GM06990 (cell line): ENCODE measurements at regions not wholly inside any gene's neighbourhood (a gene's known extent, or its start where the extent isn't known, plus 50 kb on each side); places are given as distances from the start of the nearest gene placed in this dataset.
A peak's percentile ranks its signal among the peaks of the same experiment; 100 is the strongest.

Experiments used
- DNase-seq: peaks from one replicate; pipeline ENCODE4 v3.0.0-alpha.2; 2011; ENCODE audit not compliant: insufficient read length; ENCODE audit errors: extremely low read depth
- H3K27me3 ChIP-seq: replicated peaks from 2 replicates; pipeline ENCODE4 v1.6.0; 2011; ENCODE audit warnings: low read length; ENCODE audit not compliant: control insufficient read depth, insufficient read depth
- H3K36me3 ChIP-seq: 2 replicates; pipeline ENCODE4 v1.5.1; 2011; ENCODE audit warnings: low read length; ENCODE audit not compliant: control insufficient read depth, insufficient read depth
- H3K4me3 ChIP-seq: replicated peaks from 2 replicates; pipeline ENCODE4 v1.5.1; 2011; ENCODE audit warnings: low read depth, mild to moderate bottlenecking, control low read depth, low read length
- CTCF ChIP-seq: IDR thresholded peaks from 2 replicates; pipeline ENCODE4 v1.5.1; 2011; ENCODE audit warnings: low read length, control low read depth, mild to moderate bottlenecking, inconsistent platforms; ENCODE audit not compliant: insufficient read depth, poor library complexity, severe bottlenecking

GRCh38 chr14:65206448-65207096 lies 104.3 kb upstream of the MAX start:
- peak overlapping the region; percentile 39 for H3K4me3 ChIP-seq
- no peaks in the 10 kb centered on the region for H3K27me3 ChIP-seq
- H3K36me3 ChIP-seq, result no peaks in the 10 kb centered on the region
- peak; percentile 79 for DNase-seq
- no peak for TF ChIP-seq CTCF

- DNase-seq, result no peak
- no peaks in the 10 kb centered on the region for H3K27me3 ChIP-seq
- no peak for TF ChIP-seq CTCF
Observed at GRCh38 chr14:65208548-65208947, 106.2 kb upstream of the MAX start.

GRCh38 chr14:65210118-65210821 lies 108.0 kb upstream of the MAX start:
- Histone ChIP-seq H3K36me3 (no peaks in the 10 kb centered on the region), H3K4me3 (0 out of 2 replicates have a peak overlapping the region, but pooled peaks have one; percentile 7), H3K27me3 (no peaks in the 10 kb centered on the region)
- DNase-seq, result no peak
- TF ChIP-seq CTCF, result no peak

More at GRCh38 chr14:65208548-65208947, 106.2 kb upstream of the MAX start:
- no peaks in the 10 kb centered on the region for H3K36me3 ChIP-seq
- no peak overlapping the region for H3K4me3 ChIP-seq

GRCh38 chr14:65210822-65211182 lies 108.5 kb upstream of the MAX start:
- no peaks in the 10 kb centered on the region for H3K27me3 ChIP-seq
- no peak for DNase-seq
- no peak overlapping the region for H3K4me3 ChIP-seq
- H3K36me3 ChIP-seq, result no peaks in the 10 kb centered on the region
- TF ChIP-seq CTCF, result no peak

- no peaks in the 10 kb centered on the region for H3K27me3 ChIP-seq
- TF ChIP-seq CTCF, result no peak
- H3K36me3 ChIP-seq, result no peaks in the 10 kb centered on the region
- H3K4me3 ChIP-seq, result no peak overlapping the region
- DNase-seq, result no peak
Observed at GRCh38 chr14:65211341-65211987, 109.1 kb upstream of the MAX start.
